ENCODE measurements at regions not wholly inside any gene's neighbourhood (a gene's known extent, or its start where the extent isn't known, plus 50 kb on each side); places are given as distances from the start of the nearest gene placed in this dataset.

- no peaks in the 10 kb centered on the region for H3K9me3 ChIP-seq (replicated peaks; ENCODE audit: control insufficient read depth, insufficient read depth, low read length)
- POLR2A ChIA-PET, result no interaction called here
- DNase-seq (ENCODE audit: low read depth, low spot score), result no peak
- H3K27me3 ChIP-seq (replicated peaks in 1 of 2; ENCODE audit: control insufficient read depth in 2 of 2, insufficient read depth in 2 of 2, low read length in 1 of 2), result no peaks in the 10 kb centered on the region; a peak in 2 of 4 replicates
- no peaks in the 10 kb centered on the region for H3K36me3 ChIP-seq (ENCODE audit: control insufficient read depth in 2 of 2, insufficient read depth in 2 of 2, low read length in 1 of 2)
- no peaks in the 10 kb centered on the region for H3K79me2 ChIP-seq (ENCODE audit: control insufficient read depth, insufficient read depth, low read length)
- H3K4me2 ChIP-seq (ENCODE audit: control insufficient read depth, insufficient read depth), result no peak overlapping the region
- RAD21 ChIA-PET (ENCODE audit: unreplicated experiment), result no interaction called here
- H3K9ac ChIP-seq (ENCODE audit: control insufficient read depth, insufficient read depth, low read length), result no peak overlapping the region
- TF ChIP-seq NKRF (conservative IDR thresholded peaks at IDR 0.05) (no peak), CBX5 (IDR thresholded peaks at IDR 0.05; ENCODE audit: low read depth) (no peak), SIX5 (IDR thresholded peaks at IDR 0.05; ENCODE audit: low read depth, low read length, severe bottlenecking) (no peak), SMC3 (IDR thresholded peaks at IDR 0.05; ENCODE audit: borderline replicate concordance, low read length) (no peak), RELB (IDR thresholded peaks at IDR 0.05; ENCODE audit: low read depth) (no peak), WRNIP1 (IDR thresholded peaks at IDR 0.05; ENCODE audit: borderline replicate concordance, low read depth, low read length) (no peak), ZBTB4 (CRISPR knock-in tag; IDR thresholded peaks at IDR 0.05) (no peak), NFIC (IDR thresholded peaks at IDR 0.05; ENCODE audit: low read depth, low read length) (no peak), PML (IDR thresholded peaks at IDR 0.05; ENCODE audit: low read length) (no peak)
- SMC1A ChIA-PET (ENCODE audit: uncharacterized antibody, unreplicated experiment), result interaction anchor here (0.6 kb wide), 1 partner anchor 41 kb away, joined by 4 read pairs; no protein-coding TSS in a partner anchor
- no peaks in the 10 kb centered on the region for H3K4me1 ChIP-seq (ENCODE audit: control insufficient read depth, insufficient read depth, low read length)
- intact Hi-C loops (cut with micrococcal nuclease; ENCODE audit: unreplicated experiment), result no loop called here
- WGBS (ENCODE audit: insufficient coverage, insufficient replicate concordance, low lambda C conversion rate, missing lambda C conversion rate), result 23% methylated on average over 5 of the region's 5 CpGs
- no peak overlapping the region for H3K27ac ChIP-seq (ENCODE audit: control insufficient read depth, insufficient read depth)
- BruUV-seq (replicated peaks), result no TSS peak
- in situ Hi-C loops (cut with MboI), result no loop called here
- H2AFZ ChIP-seq (ENCODE audit: control insufficient read depth, low read depth, low read length), result no peak overlapping the region
- CTCF ChIA-PET, result no interaction called here
- FAIRE-seq, result no peak
- no peak overlapping the region for H3K4me3 ChIP-seq
- no peak for ATAC-seq
- no peaks in the 10 kb centered on the region for H4K20me1 ChIP-seq (ENCODE audit: control insufficient read depth, insufficient read depth)
These were observed 82.7 kb upstream of the ZBTB18 start for GRCh38 chr1:243968413-243968812.
